ENCODE measurements at regions not wholly inside any gene's neighbourhood (a gene's known extent, or its start where the extent isn't known, plus 50 kb on each side); places are given as distances from the start of the nearest gene placed in this dataset.

DNA sequence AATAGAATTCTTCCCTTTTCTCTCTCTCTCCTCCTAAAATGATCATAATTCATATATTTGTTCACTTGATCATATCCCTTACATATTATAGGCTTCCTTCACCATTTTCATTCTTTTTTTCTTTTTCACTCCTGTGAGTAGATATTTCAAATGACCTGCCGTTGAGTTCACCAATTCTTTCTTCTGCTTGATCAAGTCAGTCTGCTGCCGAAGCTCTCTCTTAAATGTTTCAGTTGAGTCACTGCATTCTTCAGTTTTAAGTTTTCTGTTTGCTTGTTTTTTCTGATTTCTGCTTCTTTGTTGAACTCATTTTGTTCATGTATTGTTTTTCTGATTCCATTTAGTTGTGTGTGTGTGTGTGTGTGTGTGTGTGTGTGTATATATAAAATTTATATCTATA lies 354.3 kb downstream of the GPAT3 start:
- no peak for DNase-seq (ENCODE audit: low spot score)

DNA sequence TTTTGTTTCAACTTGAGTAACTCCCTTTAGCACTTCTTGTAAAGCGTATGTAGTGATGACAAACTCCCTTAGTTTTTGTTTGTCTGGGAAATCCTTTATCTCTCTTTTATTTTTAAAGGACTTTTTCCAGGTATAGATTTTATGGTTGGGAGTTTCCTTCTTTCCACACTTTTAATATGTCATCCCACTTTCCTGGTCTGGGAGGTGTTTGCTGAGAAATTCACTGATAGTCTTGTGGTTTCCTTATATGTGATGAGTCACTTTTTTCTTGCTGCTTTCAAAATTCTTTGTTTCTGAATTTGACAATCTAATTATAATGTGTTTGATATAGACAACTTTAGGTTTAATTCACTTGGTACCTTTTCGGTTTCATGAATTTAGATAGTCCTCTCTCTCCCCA lies 353.9 kb downstream of the GPAT3 start:
- TF ChIP-seq, protein P1, sequence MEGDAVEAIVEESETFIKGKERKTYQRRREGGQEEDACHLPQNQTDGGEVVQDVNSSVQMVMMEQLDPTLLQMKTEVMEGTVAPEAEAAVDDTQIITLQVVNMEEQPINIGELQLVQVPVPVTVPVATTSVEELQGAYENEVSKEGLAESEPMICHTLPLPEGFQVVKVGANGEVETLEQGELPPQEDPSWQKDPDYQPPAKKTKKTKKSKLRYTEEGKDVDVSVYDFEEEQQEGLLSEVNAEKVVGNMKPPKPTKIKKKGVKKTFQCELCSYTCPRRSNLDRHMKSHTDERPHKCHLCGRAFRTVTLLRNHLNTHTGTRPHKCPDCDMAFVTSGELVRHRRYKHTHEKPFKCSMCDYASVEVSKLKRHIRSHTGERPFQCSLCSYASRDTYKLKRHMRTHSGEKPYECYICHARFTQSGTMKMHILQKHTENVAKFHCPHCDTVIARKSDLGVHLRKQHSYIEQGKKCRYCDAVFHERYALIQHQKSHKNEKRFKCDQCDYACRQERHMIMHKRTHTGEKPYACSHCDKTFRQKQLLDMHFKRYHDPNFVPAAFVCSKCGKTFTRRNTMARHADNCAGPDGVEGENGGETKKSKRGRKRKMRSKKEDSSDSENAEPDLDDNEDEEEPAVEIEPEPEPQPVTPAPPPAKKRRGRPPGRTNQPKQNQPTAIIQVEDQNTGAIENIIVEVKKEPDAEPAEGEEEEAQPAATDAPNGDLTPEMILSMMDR (IDR thresholded peaks at IDR 0.05; ENCODE audit: extremely low read depth, missing control alignments): no peak
- DNase-seq (ENCODE audit: low spot score): no peak

More for the DNA sequence above, 354.3 kb downstream of the GPAT3 start:
- TF ChIP-seq, protein P1 (IDR thresholded peaks at IDR 0.05; ENCODE audit: extremely low read depth, missing control alignments): no peak

DNA sequence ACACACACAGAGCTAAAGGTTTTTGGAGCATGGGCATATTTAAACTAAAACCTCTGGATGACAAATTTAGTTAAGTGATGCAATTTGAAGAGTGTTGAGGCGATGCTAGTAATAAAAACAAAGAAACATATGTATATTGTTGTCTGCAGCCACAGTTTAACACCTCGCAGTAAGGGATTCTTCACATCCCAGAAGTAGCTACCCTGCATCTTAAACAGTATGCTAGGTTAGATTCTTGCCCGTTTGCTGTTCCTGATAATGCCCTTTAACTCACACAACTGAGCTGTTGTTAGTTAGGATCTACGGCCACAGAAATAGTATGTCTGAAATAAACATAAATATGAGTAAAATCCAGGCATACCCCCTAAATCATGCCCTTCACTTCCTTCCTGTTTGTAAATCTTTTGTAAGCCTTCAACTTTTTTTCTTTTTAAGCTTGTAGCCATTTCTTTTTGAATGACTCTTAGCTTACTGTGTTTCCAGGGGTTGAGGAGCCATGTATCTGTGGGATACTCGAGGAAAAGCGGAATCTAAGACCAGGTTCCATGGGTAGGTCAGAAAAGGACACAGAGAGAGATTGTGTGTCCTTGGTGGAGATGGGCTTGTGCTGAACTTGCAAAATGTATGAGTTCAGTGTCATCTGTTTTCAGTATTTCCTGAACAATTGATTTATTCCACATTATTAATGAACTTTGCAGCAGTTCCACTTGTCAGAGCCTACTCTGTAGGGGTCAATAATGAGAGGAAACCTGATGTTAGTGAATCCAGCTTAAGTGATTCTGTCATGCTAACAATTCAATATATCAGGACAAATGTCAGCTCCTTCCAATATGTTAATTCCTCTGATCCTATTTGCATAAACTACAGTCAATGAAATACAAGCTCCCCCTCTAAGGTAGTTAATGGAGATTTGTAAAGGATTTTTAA lies 349.6 kb downstream of the GPAT3 start:
- TF ChIP-seq, protein P1 (IDR thresholded peaks at IDR 0.05; ENCODE audit: extremely low read depth, missing control alignments): no peak
- DNase-seq (ENCODE audit: low spot score): no peak

DNA sequence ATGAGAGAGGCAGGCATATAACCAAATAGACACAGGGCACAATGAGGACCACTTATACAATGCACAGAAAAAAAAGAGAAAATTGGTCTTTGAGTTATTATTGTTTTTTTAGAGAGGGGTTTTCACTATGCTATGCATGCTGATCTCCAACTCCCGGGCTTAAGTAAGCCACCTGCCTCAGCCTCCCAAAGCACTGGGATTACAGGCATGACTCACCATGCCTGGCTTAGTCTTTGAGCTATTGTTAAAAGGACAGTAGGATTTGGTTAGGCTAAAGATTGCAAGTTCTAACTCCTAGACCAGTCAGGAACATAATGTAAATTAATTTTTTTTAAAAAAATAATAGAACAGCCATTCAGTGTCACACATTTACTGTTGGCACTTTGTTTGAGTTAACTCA lies 340.1 kb downstream of the GPAT3 start:
- TF ChIP-seq, protein P1 (IDR thresholded peaks at IDR 0.05; ENCODE audit: extremely low read depth, missing control alignments): no peak
- DNase-seq (ENCODE audit: low spot score): no peak

DNA sequence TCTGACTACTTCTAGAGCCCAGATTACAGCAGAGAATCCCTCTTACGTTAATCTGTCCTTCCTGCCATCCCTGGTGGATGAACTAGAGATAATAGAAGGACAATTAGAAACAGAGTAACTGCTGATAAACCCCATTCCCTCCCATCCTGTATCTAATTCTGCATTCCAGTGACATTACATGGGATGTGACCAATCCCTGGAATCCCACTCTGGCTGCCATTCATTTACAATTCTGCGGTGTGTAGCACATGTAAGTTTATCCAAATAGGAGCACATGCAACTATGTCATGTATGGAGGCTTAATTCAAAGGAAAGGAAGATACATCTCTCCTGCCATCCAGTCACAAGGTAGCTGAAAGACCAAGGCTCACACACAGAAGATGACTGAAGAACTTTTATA lies 339.5 kb downstream of the GPAT3 start:
- DNase-seq (ENCODE audit: low spot score): no peak
- TF ChIP-seq, protein P1 (IDR thresholded peaks at IDR 0.05; ENCODE audit: extremely low read depth, missing control alignments): no peak

DNA sequence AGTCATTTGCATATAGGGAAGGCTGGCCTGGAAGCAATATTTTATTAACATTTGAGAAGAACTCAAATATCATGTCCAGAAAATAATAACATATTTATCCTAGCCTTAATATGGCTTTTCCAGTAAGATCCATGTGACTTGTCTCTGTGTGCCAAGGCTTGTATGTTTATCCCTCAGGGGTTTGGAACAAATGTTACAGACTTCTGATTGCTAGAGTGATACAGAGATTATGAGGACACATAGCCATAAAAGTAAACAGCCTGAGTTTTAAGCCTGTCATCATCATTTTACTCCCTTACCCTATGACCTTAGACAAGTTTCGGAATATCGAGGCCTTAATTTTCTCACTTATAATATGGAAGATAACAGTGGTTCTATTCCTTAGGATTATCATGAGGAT lies 338.1 kb downstream of the GPAT3 start:
- TF ChIP-seq, protein P1 (IDR thresholded peaks at IDR 0.05; ENCODE audit: extremely low read depth, missing control alignments): no peak

DNA sequence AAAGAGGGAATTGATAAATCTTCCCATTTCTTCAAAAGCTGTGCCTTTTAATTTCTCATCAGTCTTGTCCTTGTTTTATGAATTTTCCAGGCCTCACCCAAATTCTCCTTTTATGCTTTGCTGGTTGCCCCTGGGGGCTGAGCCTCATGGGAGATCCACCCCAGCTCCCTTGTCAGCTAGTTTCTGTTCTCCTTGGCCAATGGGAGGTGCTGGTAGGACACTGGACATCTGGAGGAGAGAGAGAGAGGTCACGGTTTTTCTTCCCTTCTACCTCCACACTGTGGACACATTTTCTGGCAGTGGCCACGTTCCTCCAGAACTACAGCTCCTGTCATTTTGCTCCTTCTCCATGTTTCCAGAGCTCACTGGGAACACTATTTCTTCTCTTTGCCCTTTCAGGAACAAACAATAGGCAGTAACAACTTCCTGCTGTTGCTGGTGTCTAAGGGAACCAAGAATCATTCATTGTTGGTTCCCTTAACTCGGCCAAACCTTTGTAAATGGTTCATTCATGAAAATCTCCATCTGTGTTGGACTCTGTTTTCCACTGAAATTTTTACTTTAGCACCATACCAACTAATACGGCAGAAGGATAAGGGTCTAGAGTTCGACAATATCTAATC lies 334.5 kb downstream of the GPAT3 start:
- no peak for DNase-seq (ENCODE audit: low spot score)
- TF ChIP-seq, protein P1 (IDR thresholded peaks at IDR 0.05; ENCODE audit: extremely low read depth, missing control alignments): no peak

More for the DNA sequence above, 338.1 kb downstream of the GPAT3 start:
- no peak for DNase-seq (ENCODE audit: low spot score)
